Neuronal stem cell (in vitro differentiated cells): ENCODE measurements at regions not wholly inside any gene's neighbourhood (a gene's known extent, or its start where the extent isn't known, plus 50 kb on each side); places are given as distances from the start of the nearest gene placed in this dataset.

Source experiments
- DNase-seq: peaks from one replicate; pipeline ENCODE4 v3.0.0-alpha.2; 2013; ENCODE audit warnings: low spot score
- H2AFZ ChIP-seq: one replicate; pipeline ENCODE4 v1.6.1; 2013; ENCODE audit warnings: mild to moderate bottlenecking, low read length, inconsistent platforms
- H2AK5ac ChIP-seq: 2 replicates; pipeline ENCODE4 v1.6.1; 2013; ENCODE audit warnings: low read depth, mild to moderate bottlenecking, inconsistent platforms, low read length, moderate library complexity, mixed read lengths
- H2BK120ac ChIP-seq: 2 replicates; pipeline ENCODE4 v1.6.1; 2013; ENCODE audit warnings: low read depth, mild to moderate bottlenecking, inconsistent platforms, low read length, moderate library complexity, mixed read lengths
- H2BK12ac ChIP-seq: one replicate; pipeline ENCODE4 v1.6.1; 2013; ENCODE audit warnings: low read length, inconsistent platforms
- H2BK15ac ChIP-seq: 2 replicates; pipeline ENCODE4 v1.6.1; 2013; ENCODE audit warnings: mild to moderate bottlenecking, low read length, inconsistent platforms, mixed read lengths
- H2BK5ac ChIP-seq: one replicate; pipeline ENCODE4 v1.6.1; 2013; ENCODE audit warnings: inconsistent platforms, mild to moderate bottlenecking, low read length, moderate library complexity
- H3K14ac ChIP-seq: one replicate; pipeline ENCODE4 v1.6.1; 2013; ENCODE audit warnings: low read length, inconsistent platforms
- H3K18ac ChIP-seq: 2 replicates; pipeline ENCODE4 v1.6.1; 2013; ENCODE audit warnings: low read length, inconsistent platforms
- H3K23ac ChIP-seq: 2 replicates; pipeline ENCODE4 v1.6.1; 2013; ENCODE audit warnings: low read depth, mild to moderate bottlenecking, mixed read lengths, low read length, inconsistent platforms; ENCODE audit not compliant: poor library complexity
- H3K27ac ChIP-seq: replicated peaks from 3 replicates; pipeline ENCODE4 v1.5.1; 2013; ENCODE audit warnings: low read length, inconsistent platforms
- H3K27me3 ChIP-seq, 3 experiments: 2 replicates each; pipeline ENCODE4 v1.6.1; 2013; ENCODE audit warnings: low read length in 3 of 3, mild to moderate bottlenecking in 2 of 3, inconsistent platforms in 1 of 3, low read depth in 1 of 3, mixed read lengths in 1 of 3, moderate library complexity in 1 of 3; ENCODE audit not compliant: control insufficient read depth in 3 of 3, insufficient read depth in 3 of 3
- H3K36me3 ChIP-seq, 2 donors: replicated peaks in 1 of 2; 2 replicates each; pipeline ENCODE4 v1.6.1; 2013; ENCODE audit warnings: low read length in 2 of 2; ENCODE audit not compliant: control insufficient read depth in 2 of 2, insufficient read depth in 2 of 2
- H3K4ac ChIP-seq: 2 replicates; pipeline ENCODE4 v1.6.1; 2013; ENCODE audit warnings: inconsistent platforms, mild to moderate bottlenecking, low read length, moderate library complexity
- H3K4me1 ChIP-seq, 2 donors: 1 replicate in 1 of 2; 2 replicates in 1 of 2; pipeline ENCODE4 v1.6.1; 2013; ENCODE audit warnings: low read length in 2 of 2, low read depth in 1 of 2; ENCODE audit not compliant: control insufficient read depth in 2 of 2, insufficient read depth in 1 of 2
- H3K4me2 ChIP-seq: one replicate; pipeline ENCODE4 v1.6.1; 2013; ENCODE audit warnings: mild to moderate bottlenecking, low read length, inconsistent platforms; ENCODE audit not compliant: insufficient read depth, poor library complexity, severe bottlenecking
- H3K4me3 ChIP-seq, 2 donors: 2 replicates each; pipeline ENCODE4 v1.5.1; 2013; ENCODE audit warnings: low read length in 2 of 2, mild to moderate bottlenecking in 2 of 2, inconsistent platforms in 1 of 2, moderate library complexity in 1 of 2
- H3K79me1 ChIP-seq: one replicate; pipeline ENCODE4 v1.6.1; 2013; ENCODE audit warnings: low read depth, mild to moderate bottlenecking, inconsistent platforms, low read length, moderate library complexity
- H3K9ac ChIP-seq: one replicate; pipeline ENCODE4 v1.6.1; 2013; ENCODE audit warnings: mild to moderate bottlenecking, low read depth, low read length, inconsistent platforms; ENCODE audit not compliant: poor library complexity
- H3K9me3 ChIP-seq, 2 donors: replicated peaks in 1 of 2; 2 replicates each; pipeline versions ENCODE3 to v1.6.1; 2013; ENCODE audit warnings: low read length in 2 of 2, mild to moderate bottlenecking in 2 of 2, inconsistent platforms in 1 of 2, low read depth in 1 of 2, mixed read lengths in 1 of 2, moderate library complexity in 1 of 2; ENCODE audit not compliant: control insufficient read depth in 2 of 2, insufficient read depth in 1 of 2
- H4K8ac ChIP-seq: one replicate; pipeline ENCODE4 v1.6.1; 2013; ENCODE audit warnings: low read depth, mild to moderate bottlenecking, inconsistent platforms, low read length, moderate library complexity
- H4K91ac ChIP-seq: one replicate; pipeline ENCODE4 v1.6.1; 2013; ENCODE audit warnings: low read length, low read depth, mild to moderate bottlenecking, inconsistent platforms; ENCODE audit not compliant: poor library complexity
- WGBS, 2 donors: extraction: QIAGEN DNeasy Blood & Tissue Kit; methylation state at CpG; one replicate each; pipeline ENCODE4 v1.1.7; 2013; ENCODE audit warnings: missing lambda C conversion rate in 2 of 2, mixed read lengths in 1 of 2; ENCODE audit not compliant: insufficient read length in 2 of 2, insufficient replicate concordance in 1 of 2; ENCODE audit errors: extremely low coverage in 2 of 2; 5-methylcytosine and 5-hydroxymethylcytosine counted together

DNA sequence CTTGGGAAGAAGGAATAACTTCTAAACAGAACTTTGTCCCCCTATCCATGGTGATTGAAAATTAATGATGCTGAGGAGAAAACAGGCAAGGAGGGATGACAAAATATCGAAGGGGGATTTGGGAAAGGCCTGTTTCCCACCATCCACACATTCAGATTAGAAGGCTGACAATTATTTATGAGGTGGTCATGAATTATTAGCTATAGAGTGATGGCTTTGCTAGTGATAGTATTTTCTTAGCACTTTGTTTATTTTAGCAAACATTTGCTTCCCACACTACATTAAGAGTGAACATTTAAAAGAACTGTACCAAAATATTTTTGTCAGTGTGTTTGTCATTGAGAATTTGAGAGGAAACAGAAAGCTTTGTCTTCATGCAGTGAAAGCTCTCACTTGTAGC lies 172.6 kb upstream of the PDZRN3 start:
- no peaks in the 10 kb centered on the region for H3K27me3 ChIP-seq
- peaks cover 0 to 4% of the 10 kb centered on the region in 2 donors for H3K9me3 ChIP-seq
- H2BK5ac ChIP-seq = no peak overlapping the region
- no peak overlapping the region for H3K18ac ChIP-seq
- no peak overlapping the region for H4K8ac ChIP-seq
- no peak for DNase-seq
- H3K4me2 ChIP-seq = no peak overlapping the region
- peaks cover 2 to 11% of the 10 kb centered on the region in 2 donors for H3K4me1 ChIP-seq
- no CpG with 5 or more reads among the region's 1 CpG for WGBS, 2 donors
- H2AK5ac ChIP-seq = no peak overlapping the region
- H3K9ac ChIP-seq = no peak overlapping the region
- H4K91ac ChIP-seq = no peak overlapping the region
- H2AFZ ChIP-seq = no peak overlapping the region
- no peak overlapping the region for H3K4ac ChIP-seq
- H2BK15ac ChIP-seq = no peak overlapping the region
- no peaks in the 10 kb centered on the region for H3K79me1 ChIP-seq
- no peak overlapping the region for H3K14ac ChIP-seq
- H3K36me3 ChIP-seq = no peaks in the 10 kb centered on the region
- no peak overlapping the region for H3K4me3 ChIP-seq
- H3K23ac ChIP-seq = no peak overlapping the region
- no peak overlapping the region for H2BK12ac ChIP-seq
- no peak overlapping the region for H2BK120ac ChIP-seq
- no peak overlapping the region for H3K27ac ChIP-seq

DNA sequence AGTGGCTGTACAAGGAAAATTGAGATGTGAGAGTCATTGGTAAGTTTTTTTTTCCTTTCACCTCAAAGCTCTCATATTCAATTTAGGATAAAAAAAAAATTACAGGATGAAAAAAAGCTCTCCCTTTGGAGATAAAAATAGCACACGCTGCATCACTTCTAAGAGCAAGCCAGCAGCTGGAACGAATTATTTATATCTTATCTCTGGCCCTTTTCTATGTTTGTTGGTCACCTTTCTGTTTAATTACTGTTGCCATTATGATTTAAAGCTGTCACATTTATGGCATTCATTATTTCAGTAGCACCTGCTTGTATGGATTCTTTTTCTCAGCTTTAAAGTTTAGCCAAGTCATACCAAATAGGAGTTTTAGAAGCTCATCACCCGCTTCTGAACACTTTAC lies 171.6 kb upstream of the PDZRN3 start:
- Histone ChIP-seq H3K4me2 (no peak overlapping the region), H3K27ac (no peak overlapping the region), H3K23ac (no peak overlapping the region), H3K27me3 (no peaks in the 10 kb centered on the region), H3K9me3 (peaks cover 0 to 4% of the 10 kb centered on the region in 2 donors), H3K9ac (no peak overlapping the region), H4K8ac (no peak overlapping the region), H3K36me3 (no peaks in the 10 kb centered on the region), H3K14ac (no peak overlapping the region), H2BK15ac (no peak overlapping the region), H2BK120ac (no peak overlapping the region), H3K79me1 (no peaks in the 10 kb centered on the region), H2AFZ (no peak overlapping the region), H3K4ac (no peak overlapping the region), H4K91ac (no peak overlapping the region), H2BK12ac (no peak overlapping the region), H3K4me1 (peaks cover 2 to 11% of the 10 kb centered on the region in 2 donors), H2AK5ac (no peak overlapping the region), H3K4me3 (no peak overlapping the region), H3K18ac (no peak overlapping the region), H2BK5ac (no peak overlapping the region)
- no CpG with 5 or more reads among the region's 3 CpGs for WGBS, 2 donors
- no peak for DNase-seq

- H3K4me1 ChIP-seq = peaks cover 2 to 17% of the 10 kb centered on the region in 2 donors
- H3K14ac ChIP-seq = no peak overlapping the region
- H3K27me3 ChIP-seq = no peaks in the 10 kb centered on the region
- no peak overlapping the region for H3K4me3 ChIP-seq
- no peak overlapping the region for H2BK120ac ChIP-seq
- no peak overlapping the region for H2AFZ ChIP-seq
- no peak overlapping the region for H3K18ac ChIP-seq
- WGBS, 2 donors = no CpG with 5 or more reads among the region's 4 CpGs
- no peaks in the 10 kb centered on the region for H3K36me3 ChIP-seq
- H3K27ac ChIP-seq = no peak overlapping the region
- H2BK5ac ChIP-seq = no peak overlapping the region
- H3K4me2 ChIP-seq = no peak overlapping the region
- no peaks in the 10 kb centered on the region for H3K79me1 ChIP-seq
- H3K9me3 ChIP-seq = no peaks in the 10 kb centered on the region
- no peak overlapping the region for H2BK15ac ChIP-seq
- H2AK5ac ChIP-seq = no peak overlapping the region
- H3K23ac ChIP-seq = no peak overlapping the region
- H4K8ac ChIP-seq = no peak overlapping the region
- no peak for DNase-seq
- no peak overlapping the region for H4K91ac ChIP-seq
- no peak overlapping the region for H3K9ac ChIP-seq
- H3K4ac ChIP-seq = no peak overlapping the region
- H2BK12ac ChIP-seq = no peak overlapping the region
Measured at GRCh38 chr3:73791356-73791755, 166.6 kb upstream of the PDZRN3 start.

- no peak overlapping the region for H3K27ac ChIP-seq
- H2AK5ac ChIP-seq = no peak overlapping the region
- no peak overlapping the region for H2BK5ac ChIP-seq
- no peak overlapping the region for H2BK120ac ChIP-seq
- no peaks in the 10 kb centered on the region for H3K36me3 ChIP-seq
- no peak overlapping the region for H3K23ac ChIP-seq
- no peak overlapping the region for H3K14ac ChIP-seq
- peaks cover 0 to 9% of the 10 kb centered on the region in 2 donors for H3K4me1 ChIP-seq
- no peak overlapping the region for H3K4me3 ChIP-seq
- WGBS, 2 donors = no CpG with 5 or more reads among the region's 3 CpGs
- no peak overlapping the region for H4K91ac ChIP-seq
- H3K18ac ChIP-seq = no peak overlapping the region
- no peaks in the 10 kb centered on the region for H3K9me3 ChIP-seq
- no peak overlapping the region for H3K9ac ChIP-seq
- no peak for DNase-seq
- no peak overlapping the region for H2BK12ac ChIP-seq
- H2BK15ac ChIP-seq = no peak overlapping the region
- H3K4me2 ChIP-seq = no peak overlapping the region
- no peaks in the 10 kb centered on the region for H3K79me1 ChIP-seq
- no peak overlapping the region for H4K8ac ChIP-seq
- H3K27me3 ChIP-seq = no peaks in the 10 kb centered on the region
- no peak overlapping the region for H3K4ac ChIP-seq
- no peak overlapping the region for H2AFZ ChIP-seq
Measured at GRCh38 chr3:73789825-73790444, 165.2 kb upstream of the PDZRN3 start.
